Esophagus muscularis mucosa (tissue), 4 donors: ENCODE measurements at regions not wholly inside any gene's neighbourhood (a gene's known extent, or its start where the extent isn't known, plus 50 kb on each side); places are given as distances from the start of the nearest gene placed in this dataset.

Experiments used
- DNase-seq: peaks from one replicate; pipeline ENCODE4 v3.0.0-alpha.2; 2017; ENCODE audit errors: extremely low spot score
- H3K27ac ChIP-seq, 4 donors: fragments of 200-600 bp; sonication (generic); replicated peaks in 1 of 4; 1 replicate in 3 of 4; 2 replicates in 1 of 4; pipeline ENCODE4 v1.5.1; 2016 to 2019; ENCODE audit warnings: mild to moderate bottlenecking in 1 of 4
- H3K27me3 ChIP-seq, 4 donors: fragments of 200-600 bp; sonication (generic); one replicate each; pipeline versions ENCODE4 v1.5.1 to v1.6.0; 2016 to 2019
- H3K36me3 ChIP-seq, 4 donors: fragments of 200-600 bp; sonication (generic); one replicate each; pipeline ENCODE4 v1.5.1; 2016 to 2019
- H3K4me1 ChIP-seq, 4 donors: fragments of 200-600 bp; sonication (generic); one replicate each; pipeline ENCODE4 v1.5.1; 2016 to 2019
- H3K4me3 ChIP-seq, 4 donors: fragments of 200-600 bp; sonication (generic); 1 replicate in 2 of 4; 2 replicates in 2 of 4; pipeline ENCODE4 v1.5.1; 2016 to 2019; ENCODE audit warnings: mild to moderate bottlenecking in 4 of 4, moderate library complexity in 1 of 4
- H3K9me3 ChIP-seq, 4 donors: fragments of 200-600 bp; sonication (generic); 1 replicate in 3 of 4; 2 replicates in 1 of 4; pipeline ENCODE4 v1.5.1; 2016 to 2019
- EP300 ChIP-seq: sonication (generic); formaldehyde crosslinking; IDR thresholded peaks from one replicate; pipeline ENCODE4 v1.6.1; 2017; ENCODE audit warnings: antibody characterized with exemption
- POLR2A ChIP-seq: fragments of 450-650 bp; IDR thresholded peaks from one replicate; pipeline ENCODE4 v1.6.1; 2017; ENCODE audit warnings: antibody characterized with exemption, moderate library complexity, mild to moderate bottlenecking, low read depth
- POLR2AphosphoS5 ChIP-seq, 2 donors: sonication (generic); formaldehyde crosslinking; IDR thresholded peaks; one replicate each; pipeline ENCODE4 v1.6.1; 2017; ENCODE audit warnings: antibody characterized with exemption in 2 of 2
- WGBS: methylation state at CpG from one replicate; pipeline ENCODE4 v1.1.5; 2018; 5-methylcytosine and 5-hydroxymethylcytosine counted together
- intact Hi-C: fragments of 100-400 bp; cut with DNase I; formaldehyde crosslinking; loops from one replicate; pipeline ENCODE4 v1.15.1; 2023
- TF ChIP-seq, protein P1 (sequence below), 3 experiments: fragments of 200-600 bp in 2 of 3; fragments of 450-650 bp in 1 of 3; sonication (generic) in 2 of 3; IDR thresholded peaks; one replicate each; pipeline ENCODE4 v1.5.1; 2017 to 2019; ENCODE audit warnings: antibody characterized with exemption in 3 of 3, mild to moderate bottlenecking in 2 of 3, moderate library complexity in 1 of 3

DNA sequence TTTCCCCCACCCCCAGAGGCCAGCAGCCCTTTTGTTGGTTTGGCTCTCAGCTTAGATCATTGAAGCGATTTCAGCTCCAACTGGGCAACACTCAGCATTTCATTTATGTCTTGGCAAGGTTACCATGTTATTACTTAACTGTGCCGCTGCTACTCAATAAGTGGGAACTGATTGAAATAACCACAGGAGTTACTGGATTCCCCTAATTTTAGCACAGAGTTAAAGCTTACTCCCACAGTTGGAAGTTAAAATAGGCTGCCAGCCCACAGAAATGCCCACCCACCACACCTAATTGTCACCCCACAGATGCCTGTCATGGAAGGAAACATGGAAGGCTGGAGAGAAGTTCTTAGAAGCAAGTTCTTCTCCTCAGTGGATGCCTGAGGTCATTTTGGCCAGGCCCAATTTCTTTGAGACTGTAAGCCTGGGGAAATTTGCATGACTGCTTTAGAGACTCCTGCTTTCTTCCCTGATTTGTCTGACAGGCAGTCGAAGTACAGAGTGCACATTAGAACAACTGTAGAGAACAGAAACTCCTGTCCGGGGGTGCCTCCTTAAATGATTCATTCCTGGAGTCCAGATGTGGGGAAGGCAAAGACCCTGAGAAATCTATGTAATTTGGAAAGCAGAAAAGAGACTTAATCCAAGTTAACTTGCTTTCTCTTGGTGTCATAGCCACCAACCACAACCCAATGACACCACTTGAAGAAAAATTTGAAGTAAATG lies 370.0 kb downstream of the ZSWIM6 start:
- Histone ChIP-seq H3K36me3 (no peaks in the 10 kb centered on the region), H3K27me3 (no peaks in the 10 kb centered on the region), H3K4me1 (no peaks in the 10 kb centered on the region), H3K9me3 (no peaks in the 10 kb centered on the region), H3K27ac (no peak overlapping the region), H3K4me3 (no peak overlapping the region)
- peak; percentile 64 for DNase-seq
- no peak for TF ChIP-seq EP300
- no peak for TF ChIP-seq POLR2AphosphoS5 (IDR thresholded peaks at IDR 0.05)
- TF ChIP-seq POLR2A, result no peak
- TF ChIP-seq, protein P1, sequence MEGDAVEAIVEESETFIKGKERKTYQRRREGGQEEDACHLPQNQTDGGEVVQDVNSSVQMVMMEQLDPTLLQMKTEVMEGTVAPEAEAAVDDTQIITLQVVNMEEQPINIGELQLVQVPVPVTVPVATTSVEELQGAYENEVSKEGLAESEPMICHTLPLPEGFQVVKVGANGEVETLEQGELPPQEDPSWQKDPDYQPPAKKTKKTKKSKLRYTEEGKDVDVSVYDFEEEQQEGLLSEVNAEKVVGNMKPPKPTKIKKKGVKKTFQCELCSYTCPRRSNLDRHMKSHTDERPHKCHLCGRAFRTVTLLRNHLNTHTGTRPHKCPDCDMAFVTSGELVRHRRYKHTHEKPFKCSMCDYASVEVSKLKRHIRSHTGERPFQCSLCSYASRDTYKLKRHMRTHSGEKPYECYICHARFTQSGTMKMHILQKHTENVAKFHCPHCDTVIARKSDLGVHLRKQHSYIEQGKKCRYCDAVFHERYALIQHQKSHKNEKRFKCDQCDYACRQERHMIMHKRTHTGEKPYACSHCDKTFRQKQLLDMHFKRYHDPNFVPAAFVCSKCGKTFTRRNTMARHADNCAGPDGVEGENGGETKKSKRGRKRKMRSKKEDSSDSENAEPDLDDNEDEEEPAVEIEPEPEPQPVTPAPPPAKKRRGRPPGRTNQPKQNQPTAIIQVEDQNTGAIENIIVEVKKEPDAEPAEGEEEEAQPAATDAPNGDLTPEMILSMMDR (IDR thresholded peaks at IDR 0.05), result no peak
- intact Hi-C loops, result no loop called here
- 79% methylated on average over 4 of the region's 4 CpGs for WGBS

DNA sequence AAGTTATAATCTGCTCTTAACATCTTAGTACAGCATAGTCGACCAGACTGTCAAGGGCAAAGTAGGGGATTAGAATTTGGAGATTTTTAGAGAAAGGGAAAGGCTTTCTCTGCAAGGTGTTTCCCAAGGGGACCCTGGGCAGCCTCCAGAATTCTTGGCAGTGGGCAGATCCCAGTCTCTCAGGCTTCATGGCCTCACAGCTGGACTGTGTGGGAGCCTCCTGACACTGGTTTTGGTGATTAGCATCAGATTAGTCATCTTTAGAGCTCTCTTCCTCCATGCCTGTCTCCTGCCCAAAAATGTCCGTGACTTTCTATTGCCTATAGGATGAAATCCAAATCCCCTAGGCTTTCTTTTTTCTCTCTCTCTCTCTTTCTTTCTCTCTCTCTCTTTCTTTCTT lies 370.7 kb downstream of the ZSWIM6 start:
- Histone ChIP-seq H3K4me3 (no peak overlapping the region), H3K27ac (no peak overlapping the region), H3K9me3 (no peaks in the 10 kb centered on the region), H3K27me3 (no peaks in the 10 kb centered on the region), H3K4me1 (no peaks in the 10 kb centered on the region), H3K36me3 (no peaks in the 10 kb centered on the region)
- 67% methylated on average over 2 of the region's 2 CpGs for WGBS
- peak; percentile 19 for DNase-seq
- TF ChIP-seq POLR2A, result no peak
- TF ChIP-seq POLR2AphosphoS5 (IDR thresholded peaks at IDR 0.05), result no peak
- TF ChIP-seq, protein P1 (IDR thresholded peaks at IDR 0.05), result no peak
- no peak for TF ChIP-seq EP300
- intact Hi-C loops, result no loop called here

DNA sequence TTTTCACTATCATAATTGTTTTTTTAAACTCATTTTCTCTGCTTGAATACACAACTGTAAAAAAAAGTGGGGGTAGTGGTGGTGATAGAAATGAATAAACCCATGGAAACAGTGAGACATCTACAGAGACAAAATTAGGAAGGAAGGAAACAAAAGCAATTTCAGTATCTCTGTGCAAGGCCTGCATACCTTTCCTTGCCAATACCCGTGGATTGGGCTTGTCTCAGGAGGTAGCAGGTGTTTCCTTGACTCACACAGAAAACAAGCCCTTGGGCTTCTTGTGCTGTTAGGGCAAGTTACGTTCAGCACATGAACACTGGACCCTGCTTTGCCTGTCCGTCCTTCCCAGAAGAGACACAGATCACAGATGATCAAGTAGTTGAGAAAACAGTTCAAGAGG lies 372.2 kb downstream of the ZSWIM6 start:
- H3K4me1 ChIP-seq, result no peaks in the 10 kb centered on the region
- 75% methylated on average over 3 of the region's 3 CpGs for WGBS
- no peaks in the 10 kb centered on the region for H3K9me3 ChIP-seq
- H3K36me3 ChIP-seq, result no peaks in the 10 kb centered on the region
- intact Hi-C loops, result no loop called here
- H3K27ac ChIP-seq, result no peak overlapping the region
- no peaks in the 10 kb centered on the region for H3K27me3 ChIP-seq
- H3K4me3 ChIP-seq, result no peak overlapping the region
- no peak for TF ChIP-seq EP300
- TF ChIP-seq, protein P1 (IDR thresholded peaks at IDR 0.05), result no peak
- no peak for TF ChIP-seq POLR2A
- TF ChIP-seq POLR2AphosphoS5 (IDR thresholded peaks at IDR 0.05), result no peak
- peak; percentile 39 for DNase-seq

DNA sequence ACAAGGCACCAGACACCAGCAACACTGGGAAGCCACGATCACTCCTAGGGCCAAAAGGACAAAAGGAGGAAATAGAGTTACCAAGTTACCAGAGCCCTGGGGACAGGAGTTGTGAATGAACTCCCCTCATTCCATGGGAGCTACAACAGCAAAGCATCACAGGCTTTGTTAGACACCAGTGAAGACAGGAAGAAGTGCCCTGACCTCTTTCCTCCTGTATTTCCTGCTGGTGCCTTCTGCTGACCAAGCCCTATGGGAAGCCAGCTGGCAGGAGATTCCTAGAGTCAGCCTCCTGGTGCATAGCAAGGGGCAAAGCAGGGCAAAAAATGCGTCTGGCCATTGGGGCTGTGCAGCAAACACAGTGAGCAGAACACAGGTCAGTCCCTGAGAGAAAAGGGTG lies 374.7 kb downstream of the ZSWIM6 start:
- Histone ChIP-seq H3K36me3 (no peaks in the 10 kb centered on the region), H3K4me3 (no peak overlapping the region), H3K9me3 (peaks cover 0 to 3% (median 0%) of the 10 kb centered on the region in 4 donors), H3K27me3 (no peaks in the 10 kb centered on the region), H3K27ac (no peak overlapping the region), H3K4me1 (no peaks in the 10 kb centered on the region)
- TF ChIP-seq, protein P1 (IDR thresholded peaks at IDR 0.05), result no peak
- no peak for TF ChIP-seq POLR2AphosphoS5 (IDR thresholded peaks at IDR 0.05)
- no peak for TF ChIP-seq POLR2A
- TF ChIP-seq EP300, result no peak
- WGBS, result 70% methylated on average over 2 of the region's 2 CpGs
- peak; percentile 62 for DNase-seq
- intact Hi-C loops, result no loop called here

DNA sequence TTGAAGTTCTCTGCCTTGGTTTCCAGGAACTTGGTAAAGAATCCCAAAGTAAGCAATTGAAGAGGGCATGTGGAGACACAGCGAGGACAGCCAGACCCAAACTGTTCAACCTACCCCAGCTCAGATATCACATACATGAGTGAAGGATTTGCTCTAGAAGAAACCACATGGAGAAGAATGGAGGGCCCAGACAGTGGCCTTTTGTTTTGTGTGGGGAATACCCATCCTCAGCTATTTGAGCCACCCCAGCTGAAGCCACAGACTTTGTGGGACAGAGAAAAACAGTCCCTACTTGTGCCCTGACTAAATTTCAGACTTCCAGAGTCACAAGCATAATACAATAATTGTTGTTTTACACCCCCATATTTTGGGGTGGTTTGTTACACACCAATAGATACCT lies 387.1 kb downstream of the ZSWIM6 start:
- Histone ChIP-seq H3K4me3 (no peak overlapping the region), H3K27me3 (no peaks in the 10 kb centered on the region), H3K27ac (no peak overlapping the region), H3K36me3 (no peaks in the 10 kb centered on the region), H3K9me3 (peaks cover 0 to 8% (median 0%) of the 10 kb centered on the region in 4 donors), H3K4me1 (no peaks in the 10 kb centered on the region)
- intact Hi-C loops, result no loop called here
- TF ChIP-seq, protein P1 (IDR thresholded peaks at IDR 0.05), result no peak
- TF ChIP-seq POLR2A (no peak), EP300 (no peak), POLR2AphosphoS5 (IDR thresholded peaks at IDR 0.05) (no peak)
- DNase-seq, result peak; percentile 29
- 100% methylated on average over 1 of the region's 1 CpG for WGBS
